ENCODE measurements at regions not wholly inside any gene's neighbourhood (a gene's known extent, or its start where the extent isn't known, plus 50 kb on each side); places are given as distances from the start of the nearest gene placed in this dataset.

GRCh38 chr6:40762981-40763380 is 175.8 kb upstream of the LRFN2 start:
- Histone ChIP-seq H3K36me3 (replicated peaks in 1 of 2; ENCODE audit: control insufficient read depth in 2 of 2, insufficient read depth in 2 of 2, low read length in 2 of 2) (no peaks in the 10 kb centered on the region), H3K27me3 (ENCODE audit: control insufficient read depth in 3 of 3, insufficient read depth in 3 of 3, low read depth in 1 of 3, low read length in 3 of 3) (no peaks in the 10 kb centered on the region), H2BK15ac (ENCODE audit: low read length) (no peak overlapping the region), H3K9me3 (replicated peaks in 1 of 2; ENCODE audit: control insufficient read depth in 2 of 2, insufficient read depth in 1 of 2, low read depth in 1 of 2, low read length in 2 of 2) (no peaks in the 10 kb centered on the region), H3K27ac (replicated peaks; ENCODE audit: low read length) (no peak overlapping the region), H3K4ac (ENCODE audit: low read length) (no peak overlapping the region), H2AFZ (ENCODE audit: low read length) (no peak overlapping the region), H3K79me1 (ENCODE audit: low read depth, low read length) (no peaks in the 10 kb centered on the region), H3K9ac (ENCODE audit: low read depth, low read length, poor library complexity) (no peak overlapping the region), H3K23ac (ENCODE audit: low read depth, low read length, poor library complexity) (no peak overlapping the region), H4K8ac (ENCODE audit: low read depth, low read length) (no peak overlapping the region), H2AK5ac (ENCODE audit: low read depth, low read length) (no peak overlapping the region), H4K91ac (ENCODE audit: low read depth, low read length, poor library complexity) (no peak overlapping the region), H2BK12ac (ENCODE audit: low read length) (no peak overlapping the region), H3K4me2 (ENCODE audit: insufficient read depth, low read length, poor library complexity, severe bottlenecking) (no peak overlapping the region), H2BK5ac (ENCODE audit: low read length) (no peak overlapping the region), H3K4me1 (ENCODE audit: control insufficient read depth in 2 of 2, insufficient read depth in 1 of 2, low read depth in 1 of 2, low read length in 2 of 2) (no peaks in the 10 kb centered on the region), H2BK120ac (ENCODE audit: low read depth, low read length) (no peak overlapping the region), H3K18ac (ENCODE audit: low read length) (no peak overlapping the region), H3K4me3 (ENCODE audit: low read length in 2 of 2) (no peak overlapping the region), H3K14ac (ENCODE audit: low read length) (no peak overlapping the region)
- no CpG with 5 or more reads among the region's 5 CpGs for WGBS, 2 donors (ENCODE audit: extremely low coverage in 2 of 2, insufficient read length in 2 of 2, insufficient replicate concordance in 1 of 2)
- DNase-seq (ENCODE audit: low spot score) = no peak

GRCh38 chr6:40760887-40761286 is 173.7 kb upstream of the LRFN2 start:
- Histone ChIP-seq H2BK120ac (ENCODE audit: low read depth, low read length) (no peak overlapping the region), H3K23ac (ENCODE audit: low read depth, low read length, poor library complexity) (no peak overlapping the region), H3K4me1 (ENCODE audit: control insufficient read depth in 2 of 2, insufficient read depth in 1 of 2, low read depth in 1 of 2, low read length in 2 of 2) (no peaks in the 10 kb centered on the region), H3K36me3 (replicated peaks in 1 of 2; ENCODE audit: control insufficient read depth in 2 of 2, insufficient read depth in 2 of 2, low read length in 2 of 2) (no peaks in the 10 kb centered on the region), H2AK5ac (ENCODE audit: low read depth, low read length) (no peak overlapping the region), H3K79me1 (ENCODE audit: low read depth, low read length) (no peaks in the 10 kb centered on the region), H4K8ac (ENCODE audit: low read depth, low read length) (no peak overlapping the region), H3K18ac (ENCODE audit: low read length) (no peak overlapping the region), H2BK5ac (ENCODE audit: low read length) (no peak overlapping the region), H3K9me3 (replicated peaks in 1 of 2; ENCODE audit: control insufficient read depth in 2 of 2, insufficient read depth in 1 of 2, low read depth in 1 of 2, low read length in 2 of 2) (no peaks in the 10 kb centered on the region), H3K9ac (ENCODE audit: low read depth, low read length, poor library complexity) (no peak overlapping the region), H3K4me3 (ENCODE audit: low read length in 2 of 2) (no peak overlapping the region), H3K14ac (ENCODE audit: low read length) (no peak overlapping the region), H4K91ac (ENCODE audit: low read depth, low read length, poor library complexity) (no peak overlapping the region), H3K27me3 (ENCODE audit: control insufficient read depth in 3 of 3, insufficient read depth in 3 of 3, low read depth in 1 of 3, low read length in 3 of 3) (peaks cover 0 to 4% (median 0%) of the 10 kb centered on the region in 3 experiments), H2BK12ac (ENCODE audit: low read length) (no peak overlapping the region), H3K27ac (replicated peaks; ENCODE audit: low read length) (no peak overlapping the region), H2AFZ (ENCODE audit: low read length) (no peak overlapping the region), H2BK15ac (ENCODE audit: low read length) (no peak overlapping the region), H3K4me2 (ENCODE audit: insufficient read depth, low read length, poor library complexity, severe bottlenecking) (no peak overlapping the region), H3K4ac (ENCODE audit: low read length) (no peak overlapping the region)
- no peak for DNase-seq (ENCODE audit: low spot score)
- no CpG with 5 or more reads among the region's 3 CpGs for WGBS, 2 donors (ENCODE audit: extremely low coverage in 2 of 2, insufficient read length in 2 of 2, insufficient replicate concordance in 1 of 2)

GRCh38 chr6:40759838-40760237 is 172.7 kb upstream of the LRFN2 start:
- H4K8ac ChIP-seq (ENCODE audit: low read depth, low read length) = no peak overlapping the region
- H2BK15ac ChIP-seq (ENCODE audit: low read length) = no peak overlapping the region
- H3K4me2 ChIP-seq (ENCODE audit: insufficient read depth, low read length, poor library complexity, severe bottlenecking) = no peak overlapping the region
- H3K23ac ChIP-seq (ENCODE audit: low read depth, low read length, poor library complexity) = no peak overlapping the region
- H3K79me1 ChIP-seq (ENCODE audit: low read depth, low read length) = no peaks in the 10 kb centered on the region
- H3K9me3 ChIP-seq (replicated peaks in 1 of 2; ENCODE audit: control insufficient read depth in 2 of 2, insufficient read depth in 1 of 2, low read depth in 1 of 2, low read length in 2 of 2) = no peaks in the 10 kb centered on the region
- H2BK120ac ChIP-seq (ENCODE audit: low read depth, low read length) = no peak overlapping the region
- peaks cover 0 to 2% of the 10 kb centered on the region in 2 donors for H3K4me1 ChIP-seq (ENCODE audit: control insufficient read depth in 2 of 2, insufficient read depth in 1 of 2, low read depth in 1 of 2, low read length in 2 of 2)
- no peak overlapping the region for H2AK5ac ChIP-seq (ENCODE audit: low read depth, low read length)
- DNase-seq (ENCODE audit: low spot score) = no peak
- no peak overlapping the region for H3K9ac ChIP-seq (ENCODE audit: low read depth, low read length, poor library complexity)
- no peak overlapping the region for H3K14ac ChIP-seq (ENCODE audit: low read length)
- H2BK12ac ChIP-seq (ENCODE audit: low read length) = no peak overlapping the region
- H2AFZ ChIP-seq (ENCODE audit: low read length) = no peak overlapping the region
- H3K4me3 ChIP-seq (ENCODE audit: low read length in 2 of 2) = no peak overlapping the region
- no peak overlapping the region for H3K4ac ChIP-seq (ENCODE audit: low read length)
- H3K18ac ChIP-seq (ENCODE audit: low read length) = no peak overlapping the region
- no peaks in the 10 kb centered on the region for H3K36me3 ChIP-seq (replicated peaks in 1 of 2; ENCODE audit: control insufficient read depth in 2 of 2, insufficient read depth in 2 of 2, low read length in 2 of 2)
- H4K91ac ChIP-seq (ENCODE audit: low read depth, low read length, poor library complexity) = no peak overlapping the region
- H2BK5ac ChIP-seq (ENCODE audit: low read length) = no peak overlapping the region
- no peak overlapping the region for H3K27ac ChIP-seq (replicated peaks; ENCODE audit: low read length)
- H3K27me3 ChIP-seq (ENCODE audit: control insufficient read depth in 3 of 3, insufficient read depth in 3 of 3, low read depth in 1 of 3, low read length in 3 of 3) = peaks cover 0 to 5% (median 2%) of the 10 kb centered on the region in 3 experiments
- WGBS, 2 donors (ENCODE audit: extremely low coverage in 2 of 2, insufficient read length in 2 of 2, insufficient replicate concordance in 1 of 2) = no CpG with 5 or more reads among the region's 5 CpGs

- WGBS, 2 donors (ENCODE audit: extremely low coverage in 2 of 2, insufficient read length in 2 of 2, insufficient replicate concordance in 1 of 2) = no CpG with 5 or more reads among the region's 3 CpGs
- H3K27ac ChIP-seq (replicated peaks; ENCODE audit: low read length) = no peak overlapping the region
These were observed 172.1 kb upstream of the LRFN2 start for GRCh38 chr6:40759264-40759663.

More at GRCh38 chr6:40759264-40759663, 172.1 kb upstream of the LRFN2 start:
- Histone ChIP-seq H2BK15ac (ENCODE audit: low read length) (no peak overlapping the region), H3K4ac (ENCODE audit: low read length) (no peak overlapping the region), H3K9me3 (replicated peaks in 1 of 2; ENCODE audit: control insufficient read depth in 2 of 2, insufficient read depth in 1 of 2, low read depth in 1 of 2, low read length in 2 of 2) (no peaks in the 10 kb centered on the region), H2AFZ (ENCODE audit: low read length) (no peak overlapping the region), H3K18ac (ENCODE audit: low read length) (no peak overlapping the region), H2BK120ac (ENCODE audit: low read depth, low read length) (no peak overlapping the region), H3K4me2 (ENCODE audit: insufficient read depth, low read length, poor library complexity, severe bottlenecking) (no peak overlapping the region), H2AK5ac (ENCODE audit: low read depth, low read length) (no peak overlapping the region), H4K91ac (ENCODE audit: low read depth, low read length, poor library complexity) (no peak overlapping the region), H3K9ac (ENCODE audit: low read depth, low read length, poor library complexity) (no peak overlapping the region), H4K8ac (ENCODE audit: low read depth, low read length) (no peak overlapping the region), H3K36me3 (replicated peaks in 1 of 2; ENCODE audit: control insufficient read depth in 2 of 2, insufficient read depth in 2 of 2, low read length in 2 of 2) (no peaks in the 10 kb centered on the region), H2BK5ac (ENCODE audit: low read length) (no peak overlapping the region), H3K79me1 (ENCODE audit: low read depth, low read length) (no peaks in the 10 kb centered on the region), H3K14ac (ENCODE audit: low read length) (no peak overlapping the region), H2BK12ac (ENCODE audit: low read length) (no peak overlapping the region), H3K4me1 (ENCODE audit: control insufficient read depth in 2 of 2, insufficient read depth in 1 of 2, low read depth in 1 of 2, low read length in 2 of 2) (peaks cover 0 to 6% of the 10 kb centered on the region in 2 donors), H3K4me3 (ENCODE audit: low read length in 2 of 2) (no peak overlapping the region), H3K27me3 (ENCODE audit: control insufficient read depth in 3 of 3, insufficient read depth in 3 of 3, low read depth in 1 of 3, low read length in 3 of 3) (peaks cover 0 to 5% (median 5%) of the 10 kb centered on the region in 3 experiments), H3K23ac (ENCODE audit: low read depth, low read length, poor library complexity) (no peak overlapping the region)
- no peak for DNase-seq (ENCODE audit: low spot score)
